ENCODE measurements at regions not wholly inside any gene's neighbourhood (a gene's known extent, or its start where the extent isn't known, plus 50 kb on each side); places are given as distances from the start of the nearest gene placed in this dataset.

DNA sequence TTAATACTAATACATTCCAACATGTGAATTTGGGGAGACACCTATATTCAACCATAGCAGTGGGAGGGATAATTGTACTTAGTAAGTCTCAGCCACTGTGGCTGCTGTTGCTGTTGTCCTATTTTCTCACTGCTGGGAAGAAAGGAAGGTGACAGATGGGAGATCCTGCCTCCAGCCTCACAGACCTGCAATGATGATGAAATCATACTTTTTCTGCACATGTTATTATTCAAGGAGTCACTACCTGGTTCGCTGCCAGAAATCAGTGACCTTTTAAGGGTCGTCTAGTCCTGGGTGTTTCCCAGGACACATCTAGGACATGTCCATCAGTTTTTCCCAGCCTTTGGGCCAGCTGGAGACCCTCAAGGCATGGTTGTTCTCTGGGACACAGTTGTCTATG, 106.2 kb upstream of the RPH3A start:
- TF ChIP-seq CTCF (conservative IDR thresholded peaks at IDR 0.05 in 1 of 2, IDR thresholded peaks at IDR 0.05 in 1 of 2; ENCODE audit: low read depth in 1 of 2, low read length in 2 of 2) (no peak), EZH2 (IDR thresholded peaks at IDR 0.05; ENCODE audit: low read length, missing control alignments) (no peak)
